ENCODE measurements at regions not wholly inside any gene's neighbourhood (a gene's known extent, or its start where the extent isn't known, plus 50 kb on each side); places are given as distances from the start of the nearest gene placed in this dataset.

DNA sequence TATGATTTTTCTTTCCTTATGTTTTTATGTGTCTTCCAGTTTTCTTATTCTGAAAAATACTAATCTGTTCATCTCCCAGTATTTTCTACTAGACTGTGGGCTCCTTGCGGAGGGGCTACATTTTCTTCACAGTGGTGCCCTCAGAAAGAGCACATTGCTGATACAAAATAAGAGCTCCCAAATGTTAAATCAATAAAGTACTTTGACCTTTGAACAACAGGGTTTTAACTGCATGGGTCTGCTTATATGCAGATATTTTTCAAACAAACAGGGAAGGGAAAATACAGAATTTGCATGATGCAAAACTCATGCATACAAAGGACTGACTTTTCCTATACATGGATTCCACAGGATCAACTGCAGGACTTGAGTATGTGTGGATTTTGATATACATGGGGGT is 79.9 kb upstream of the ACO1 start:
- no peak for DNase-seq

DNA sequence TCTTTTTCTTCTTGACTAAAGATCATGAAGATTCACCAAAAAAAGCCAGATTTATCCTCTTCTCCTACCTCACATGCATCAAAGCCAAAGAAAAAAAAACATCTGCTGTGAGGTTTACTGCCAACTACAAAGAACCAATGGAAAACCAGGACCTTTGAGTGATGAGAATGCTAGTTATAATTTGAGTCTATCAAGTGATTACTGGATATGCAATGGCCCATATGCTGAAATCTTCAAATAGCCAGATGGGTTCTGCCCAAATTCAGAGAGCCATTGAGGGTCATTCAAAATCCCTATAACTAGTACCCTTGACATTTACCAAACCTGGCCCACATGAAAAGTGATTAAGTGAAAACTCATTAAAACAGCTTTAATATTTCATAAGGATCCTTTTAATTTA is 78.4 kb upstream of the ACO1 start:
- no peak for DNase-seq

DNA sequence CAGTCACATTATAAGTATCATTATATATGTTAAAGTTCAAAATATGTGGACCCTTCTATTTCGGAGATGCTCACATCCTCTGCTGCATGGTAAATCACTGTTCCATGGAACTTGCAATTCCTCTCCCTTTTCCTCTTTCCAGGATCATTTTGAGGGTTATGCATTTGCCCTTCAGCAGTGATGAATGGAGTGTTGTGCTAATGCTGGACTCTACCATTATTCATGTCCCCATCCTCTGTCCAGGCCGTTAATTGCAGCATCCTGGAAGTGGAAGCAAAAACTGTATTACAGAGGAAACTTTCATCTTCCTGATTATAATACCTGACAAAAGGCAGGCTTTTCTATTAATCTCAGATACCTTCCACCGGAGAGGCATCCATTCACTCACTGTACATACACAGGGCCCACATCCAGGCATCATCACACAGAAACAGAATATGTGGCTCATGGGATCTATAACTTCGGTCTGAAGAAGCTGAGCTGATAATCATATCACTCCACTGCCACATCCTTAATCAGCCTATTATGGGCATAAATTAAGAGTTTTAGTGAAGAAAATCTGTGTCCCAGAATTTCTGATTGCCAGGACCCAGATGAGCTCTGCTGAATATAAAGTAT is 65.0 kb upstream of the ACO1 start:
- DNase-seq = no peak

DNA sequence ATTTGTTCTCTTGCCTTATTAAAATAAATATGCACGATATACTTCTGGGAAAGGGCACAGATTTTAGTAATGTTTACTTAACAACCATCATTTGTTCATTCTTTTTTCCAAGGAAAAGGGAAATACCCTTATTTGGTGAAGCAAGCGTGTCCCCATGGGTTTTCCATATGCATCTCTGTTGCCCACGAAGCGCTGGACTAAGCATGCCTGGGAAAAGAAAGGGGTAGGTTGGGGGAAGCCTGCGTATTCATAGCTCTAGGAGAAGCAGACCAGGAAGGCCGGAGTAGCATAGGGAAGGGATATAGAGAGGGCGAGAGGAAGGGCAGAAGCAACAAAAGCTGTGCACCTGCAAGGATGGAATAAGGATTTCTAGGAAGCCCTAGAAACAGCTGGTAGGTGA is 61.8 kb upstream of the ACO1 start:
- no peak for DNase-seq

DNA sequence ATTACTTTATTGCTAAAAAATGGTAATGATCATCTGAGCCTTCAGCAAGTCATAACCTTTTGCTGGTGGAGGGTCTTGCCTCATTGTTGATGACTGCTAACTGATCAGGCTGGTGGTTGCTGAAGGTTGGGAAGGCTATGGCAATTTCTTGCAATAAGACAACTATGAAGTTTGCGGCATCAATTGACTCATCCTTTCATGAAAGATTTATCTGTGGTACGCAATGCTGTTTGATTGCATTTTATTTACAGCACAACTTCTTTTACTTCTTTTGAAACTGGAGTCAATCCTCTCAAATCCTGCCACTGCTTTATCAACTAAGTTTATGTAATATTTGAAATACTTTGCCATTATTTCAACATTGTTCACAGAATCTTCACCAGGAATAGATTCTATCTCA is 58.3 kb upstream of the ACO1 start:
- no peak for DNase-seq

DNA sequence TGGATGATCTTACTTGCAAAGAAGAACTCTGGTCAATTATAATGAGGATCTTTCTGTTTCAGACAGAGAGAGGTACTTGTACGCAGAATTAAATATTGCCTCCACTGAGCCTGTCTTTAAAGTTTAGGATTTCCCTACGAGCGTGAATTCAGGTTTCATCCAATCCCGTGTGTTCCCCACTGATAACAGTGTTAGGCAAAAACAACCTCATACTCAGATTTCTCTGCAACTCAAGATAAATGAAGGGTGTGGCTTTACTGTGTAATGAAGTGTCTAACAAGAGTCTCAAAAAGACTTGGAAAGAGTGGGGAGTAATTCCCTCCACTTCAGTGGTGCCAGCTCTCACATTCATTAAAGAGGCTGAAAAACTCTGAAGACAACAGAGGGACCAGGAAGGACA is 53.2 kb upstream of the ACO1 start:
- no peak for DNase-seq

DNA sequence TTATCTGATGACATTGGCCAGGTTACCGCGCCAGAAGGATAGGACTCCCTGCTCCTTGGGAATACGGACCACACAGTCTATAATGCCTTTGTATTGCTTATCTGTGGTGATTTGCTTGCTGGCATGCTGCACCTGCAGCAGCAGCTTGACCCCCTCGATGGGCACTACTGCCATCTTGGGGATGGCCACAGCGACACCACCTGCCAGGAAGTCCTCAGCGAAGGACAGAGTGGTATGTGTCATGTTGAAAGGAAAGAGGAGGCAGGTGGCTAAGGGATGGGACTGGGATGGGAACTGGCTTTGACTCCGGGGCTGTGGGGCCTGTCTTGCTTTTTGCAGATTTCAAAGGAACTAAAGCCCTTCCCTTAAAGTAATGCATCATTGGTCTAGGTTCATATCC is 50.3 kb upstream of the ACO1 start:
- DNase-seq = no peak

Measured in NCI-H69 (cell line).